Stimulated activated CD8-positive, alpha-beta memory T cell treated with anti-CD3 and anti-CD28 coated beads, Interleukin-7, amount 100 ng/mL, for 48 hours (primary cell): ENCODE measurements at regions not wholly inside any gene's neighbourhood (a gene's known extent, or its start where the extent isn't known, plus 50 kb on each side); places are given as distances from the start of the nearest gene placed in this dataset.
"Not testable (repeated sequence)": the region's sequence is repeated elsewhere in the genome, so short reads cannot be mapped to it uniquely, and the experiment has no call there.

Source experiments
- DNase-seq, 2 donors: peaks; one replicate each; pipeline ENCODE4 v3.0.0-alpha.2; 2020; ENCODE audit warnings: low read depth in 1 of 2; ENCODE audit errors: extremely low read depth in 1 of 2

- not testable (repeated sequence) for DNase-seq
Measured at GRCh38 chr3:104043001-104043543, 1323.6 kb upstream of the ALCAM start.

- DNase-seq = no peak
Measured at GRCh38 chr3:104044002-104044401, 1322.7 kb upstream of the ALCAM start.

DNA sequence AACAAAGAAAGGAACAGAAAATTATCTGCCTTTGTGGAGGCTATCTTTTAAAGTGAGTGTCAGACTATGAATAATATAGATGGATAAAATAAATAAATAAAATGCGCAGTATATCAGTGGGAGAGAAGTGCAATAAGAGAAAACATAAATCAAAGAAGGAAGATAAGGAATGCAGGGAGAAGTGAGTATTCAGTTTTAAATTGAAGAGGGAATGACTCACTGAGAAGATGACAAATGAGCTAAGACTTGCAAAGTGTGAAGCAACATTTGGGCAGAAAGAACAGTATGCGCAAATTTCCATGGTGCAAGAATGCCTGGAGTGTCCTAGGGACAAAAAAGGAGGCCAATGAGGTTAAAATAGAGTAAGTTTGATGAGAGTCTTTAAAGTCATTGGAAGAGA lies 1300.1 kb upstream of the ALCAM start:
- DNase-seq = no peak

GRCh38 chr3:104069114-104069513 lies 1297.6 kb upstream of the ALCAM start:
- no peak for DNase-seq

- DNase-seq = no peak
Measured at GRCh38 chr3:104070906-104071305, 1295.8 kb upstream of the ALCAM start.

- DNase-seq = no peak
Measured at GRCh38 chr3:104080088-104080626, 1286.6 kb upstream of the ALCAM start.

DNA sequence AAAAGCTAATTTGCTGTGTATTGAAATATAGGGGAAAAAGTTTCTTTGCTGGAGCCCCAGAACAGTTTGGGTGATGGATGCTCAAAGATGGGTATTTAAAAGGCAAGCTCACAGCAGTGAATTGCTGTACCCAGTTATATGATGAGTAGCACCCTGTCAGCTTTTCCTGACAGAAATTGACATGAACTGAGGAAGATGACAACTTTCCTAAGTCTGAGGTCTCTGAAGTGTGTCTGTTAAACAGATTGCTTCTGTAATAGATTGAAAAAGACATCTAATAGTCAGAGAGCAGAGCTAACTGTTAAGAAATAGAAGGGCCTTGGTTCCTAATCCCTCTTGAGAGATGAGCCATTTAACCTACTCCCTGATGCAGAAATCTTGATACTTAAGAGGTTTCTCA lies 1278.0 kb upstream of the ALCAM start:
- DNase-seq = no peak

DNA sequence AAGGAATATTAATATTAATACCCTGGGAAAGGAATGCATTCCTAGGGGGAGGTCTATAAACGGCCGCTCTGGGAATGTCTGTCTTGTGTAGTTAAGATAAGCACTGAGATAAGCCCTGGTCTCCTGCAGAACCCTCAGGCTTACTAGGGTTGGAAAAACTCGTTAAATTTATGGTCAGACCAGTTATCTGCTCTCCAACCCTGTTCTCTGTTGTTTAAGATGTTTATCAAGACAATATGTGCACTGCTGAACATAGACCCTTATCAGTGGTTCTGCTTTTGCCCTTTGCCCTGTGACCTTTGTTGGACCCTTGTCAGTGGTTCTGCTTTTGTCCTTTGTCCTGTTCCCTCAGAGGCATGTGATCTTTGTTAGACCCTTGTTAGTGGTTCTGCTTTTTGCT lies 1276.7 kb upstream of the ALCAM start:
- not testable (repeated sequence) for DNase-seq

DNA sequence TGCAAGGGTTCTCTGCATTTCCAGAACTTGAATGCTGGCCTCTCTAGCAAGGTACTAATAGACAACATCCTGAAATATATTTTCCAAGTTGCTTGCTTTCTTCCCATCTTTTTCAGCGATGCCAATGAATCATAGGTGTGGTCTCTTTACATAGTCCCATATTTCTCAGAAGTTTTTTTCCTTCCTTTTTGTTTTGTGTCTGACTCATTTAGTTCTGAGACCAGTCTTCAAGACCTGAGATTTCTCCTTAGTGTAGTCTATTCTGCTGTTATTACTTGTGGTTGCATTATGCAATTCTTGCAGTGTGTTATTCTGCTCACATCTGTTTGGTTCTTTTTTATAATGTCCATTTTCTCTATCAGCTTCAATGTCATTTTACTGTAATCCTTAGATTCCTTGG lies 1265.0 kb upstream of the ALCAM start:
- no peak for DNase-seq

- no peak for DNase-seq
Measured at GRCh38 chr3:104102386-104102785, 1264.3 kb upstream of the ALCAM start.

DNA sequence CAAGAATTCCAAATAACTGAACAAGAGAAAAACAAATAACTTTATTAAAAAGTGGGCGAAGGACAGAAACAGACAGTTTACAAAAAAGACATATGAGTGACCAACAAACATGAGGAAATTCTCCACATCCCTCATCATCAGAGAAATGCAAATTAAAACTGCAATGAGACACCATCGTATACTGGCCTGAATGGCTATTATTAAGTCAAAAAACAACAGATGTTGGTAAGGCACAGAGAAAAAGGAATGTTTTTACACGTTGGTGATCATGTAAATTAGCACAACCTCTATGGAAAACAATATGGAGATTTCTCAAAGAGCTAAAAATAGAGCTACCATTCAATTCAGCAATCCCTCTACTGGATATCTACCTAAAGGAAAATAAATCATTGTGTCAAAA lies 1260.4 kb upstream of the ALCAM start:
- DNase-seq = no peak

DNA sequence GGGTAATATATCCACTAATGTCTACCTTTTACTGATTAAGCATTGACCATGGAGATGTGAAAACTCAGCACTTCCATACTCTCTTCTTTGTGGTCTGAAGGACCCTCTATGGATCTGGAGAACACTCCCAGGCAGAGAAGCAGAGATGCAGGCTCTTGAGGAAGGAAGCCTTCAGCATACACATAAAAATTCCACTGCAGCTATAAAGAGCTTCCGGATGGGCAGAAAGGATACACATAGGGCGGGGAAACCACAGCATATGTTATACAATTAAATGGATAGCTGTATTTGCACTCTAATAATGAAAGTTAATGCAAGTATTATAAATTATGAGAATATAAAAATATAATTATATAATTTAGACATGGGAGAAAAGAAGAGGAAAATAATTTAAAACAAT lies 1258.2 kb upstream of the ALCAM start:
- DNase-seq = no peak

DNA sequence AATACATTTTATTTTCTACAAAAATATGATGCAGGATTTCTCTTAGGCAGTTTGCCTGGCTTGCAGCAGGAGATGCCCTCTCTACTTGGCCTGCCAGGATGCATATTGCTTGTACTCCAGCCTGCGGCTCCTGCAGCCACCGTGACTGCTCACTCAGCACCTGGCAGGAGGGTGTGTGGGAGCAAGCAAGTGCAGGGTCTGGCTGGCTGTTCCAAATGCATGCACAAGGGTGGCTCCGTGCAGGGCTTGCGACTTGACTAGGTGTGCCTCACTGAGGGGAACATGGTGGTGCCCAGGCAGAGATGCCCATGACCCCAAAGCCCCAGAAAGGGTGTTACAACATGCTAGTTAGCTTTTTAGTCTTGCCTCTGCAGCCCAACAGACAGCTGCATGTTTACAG lies 1240.2 kb upstream of the ALCAM start:
- DNase-seq = no peak

DNA sequence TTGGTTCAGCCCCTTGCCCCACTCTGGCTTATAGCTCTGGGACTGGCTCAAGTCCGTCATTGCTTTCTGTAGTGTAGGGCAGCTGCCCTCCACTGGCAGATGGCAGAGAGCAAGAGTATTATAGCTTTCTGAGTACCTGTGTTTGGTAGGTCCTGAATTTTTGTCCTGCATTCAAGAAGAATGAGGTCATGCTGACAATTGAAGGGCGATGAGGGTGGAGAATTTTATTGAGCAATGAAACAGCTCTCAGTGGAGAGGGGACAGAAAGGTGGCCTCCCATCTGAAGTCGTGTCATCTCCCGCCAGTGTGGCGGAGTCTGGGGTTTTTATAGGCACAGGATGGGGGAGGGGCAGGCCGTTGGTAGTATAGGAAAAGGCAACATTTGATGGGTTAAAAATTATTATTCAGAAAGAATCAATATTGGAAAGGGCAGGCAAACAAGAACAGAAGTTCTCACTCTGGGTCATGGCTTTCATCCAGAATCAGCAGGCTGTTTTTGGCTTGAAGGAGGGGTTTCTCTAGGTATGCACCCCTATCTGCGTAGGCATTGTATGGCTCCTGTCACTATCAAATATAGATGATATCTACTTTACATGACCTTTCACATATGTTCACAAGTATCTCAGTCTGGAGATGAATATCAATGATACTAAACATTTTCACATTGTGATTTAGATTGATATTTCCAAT lies 1239.7 kb upstream of the ALCAM start:
- no peak for DNase-seq

DNA sequence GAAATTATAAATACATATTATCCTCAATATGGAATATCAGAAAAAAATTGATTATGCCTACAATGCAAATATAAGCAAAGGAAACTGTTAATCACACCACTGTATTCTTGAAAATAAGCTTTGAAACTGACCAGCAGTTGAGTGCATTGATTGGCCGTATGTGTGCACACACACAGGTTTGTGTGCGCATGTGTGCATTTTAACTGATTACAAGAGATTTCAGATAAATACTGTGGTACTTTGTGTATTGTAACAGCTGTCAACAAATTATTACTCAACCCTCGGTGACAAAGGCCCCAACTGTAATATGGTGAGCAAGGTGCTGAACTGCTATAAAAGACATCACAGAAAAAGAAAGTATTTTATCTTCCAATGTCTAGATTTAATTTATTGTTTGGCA lies 1238.9 kb upstream of the ALCAM start:
- no peak for DNase-seq

DNA sequence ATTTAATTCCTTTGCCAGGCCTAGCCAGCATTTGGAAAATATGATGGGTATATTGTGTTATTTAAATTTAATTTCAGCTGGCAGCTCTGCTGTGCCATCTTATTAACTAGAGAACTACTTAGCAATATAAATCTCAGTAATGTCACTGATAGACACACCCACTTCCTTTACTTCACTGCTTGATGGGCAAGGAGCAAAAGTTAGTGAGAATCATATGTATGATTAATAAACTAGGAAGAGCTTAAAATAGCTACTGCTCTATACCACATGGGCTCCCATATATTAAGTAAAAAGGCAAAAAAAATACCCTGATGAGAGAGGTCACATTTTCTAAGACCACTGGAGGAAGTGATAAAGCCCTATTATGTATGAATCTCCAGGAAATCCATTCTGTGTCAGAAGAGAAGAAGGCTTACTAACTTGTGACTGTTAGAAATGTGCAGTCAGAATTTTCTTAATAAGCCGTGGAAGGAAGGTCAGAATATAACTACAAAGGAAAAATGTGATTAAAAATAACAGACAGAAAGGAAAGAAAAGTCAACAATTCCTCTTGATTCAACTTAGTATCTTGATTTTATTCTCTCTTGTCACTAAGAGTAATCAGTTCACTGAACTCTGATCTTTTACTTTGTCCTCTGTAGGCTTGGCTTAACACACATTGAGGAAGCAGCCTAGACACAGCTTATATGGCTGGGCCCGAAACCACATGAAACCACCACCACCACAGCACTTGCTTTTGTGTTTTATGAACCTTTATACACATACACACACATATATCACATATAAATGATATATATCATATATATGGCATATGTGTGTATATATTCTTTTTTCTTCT lies 1233.9 kb upstream of the ALCAM start:
- DNase-seq = no peak

DNA sequence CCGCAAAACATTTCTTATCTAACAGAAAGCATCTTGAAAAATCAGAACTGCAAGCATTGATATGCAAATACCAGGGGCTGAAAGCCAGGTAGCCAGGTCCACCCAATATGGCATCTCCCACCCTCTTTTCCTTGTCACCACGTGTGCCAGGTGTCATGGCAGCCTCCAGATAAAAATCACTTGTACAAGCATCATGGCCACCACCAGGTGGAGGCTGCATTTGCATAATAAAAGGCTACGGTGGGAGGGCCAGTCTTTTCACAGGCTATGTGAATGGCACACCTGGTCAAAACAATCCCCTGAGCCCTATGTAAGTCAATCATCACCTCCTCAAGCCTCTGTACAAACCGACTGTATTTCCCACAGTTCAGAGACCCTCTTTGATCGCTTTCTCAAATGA lies 1233.1 kb upstream of the ALCAM start:
- no peak for DNase-seq

DNA sequence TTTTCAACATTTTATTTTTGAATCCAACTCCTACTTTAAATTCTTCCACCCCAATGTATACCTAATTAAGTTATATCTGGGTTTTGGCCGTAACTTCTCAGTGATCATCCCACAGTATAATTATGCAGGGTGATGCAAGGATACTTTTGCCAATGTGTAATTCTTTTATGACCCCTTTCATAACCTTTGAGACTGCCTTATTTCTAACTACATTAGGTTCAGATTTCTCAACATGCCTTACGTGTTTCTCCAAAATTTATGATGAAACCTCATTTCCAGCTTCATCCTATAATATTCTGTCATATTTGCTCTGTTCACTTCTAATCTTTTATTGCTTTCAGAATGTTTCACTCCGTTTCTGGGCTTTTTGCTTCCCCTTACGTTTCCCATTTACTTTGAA lies 1229.6 kb upstream of the ALCAM start:
- no peak for DNase-seq

DNA sequence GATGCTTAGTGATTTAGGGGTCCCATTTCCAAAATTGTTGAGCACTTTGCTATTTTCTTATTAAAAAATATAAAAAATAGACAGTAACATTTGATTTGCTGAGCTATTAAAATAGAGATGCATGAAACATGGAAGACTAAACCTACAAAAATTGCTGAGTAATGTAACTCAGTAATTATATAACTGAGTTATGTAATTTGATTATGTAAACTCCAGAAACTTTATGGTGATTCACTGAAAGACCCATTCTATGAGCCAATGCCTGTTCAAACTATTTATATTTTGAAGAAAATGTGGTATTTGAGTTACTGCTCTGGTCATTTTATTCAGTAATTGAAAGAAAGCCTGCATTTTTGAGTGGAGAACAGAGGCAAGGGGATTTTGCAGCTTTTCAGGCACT lies 1221.5 kb upstream of the ALCAM start:
- DNase-seq = no peak

- DNase-seq = no peak
Measured at GRCh38 chr3:104149154-104149553, 1217.6 kb upstream of the ALCAM start.

GRCh38 chr3:104150724-104151123 lies 1216.0 kb upstream of the ALCAM start:
- DNase-seq = no peak

DNA sequence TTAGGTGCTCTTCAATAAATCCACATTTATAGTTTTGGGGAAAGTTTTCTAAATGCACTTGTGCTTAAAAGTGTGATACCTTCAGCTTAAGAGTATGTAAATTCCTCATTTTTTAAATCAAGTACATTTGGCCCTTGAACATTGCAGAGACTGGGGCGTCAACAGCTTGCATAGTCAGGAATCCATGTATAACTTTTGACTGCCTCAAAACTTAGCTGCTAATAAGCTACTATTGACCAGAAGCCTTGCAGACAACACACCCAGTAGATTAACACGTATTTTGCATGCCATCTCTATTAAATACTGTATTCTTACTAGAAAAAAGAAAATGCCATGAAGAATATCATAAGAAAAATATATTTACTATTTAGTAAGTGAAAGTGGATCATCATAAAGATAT lies 1211.8 kb upstream of the ALCAM start:
- DNase-seq = no peak
